ENCODE measurements at regions not wholly inside any gene's neighbourhood (a gene's known extent, or its start where the extent isn't known, plus 50 kb on each side); places are given as distances from the start of the nearest gene placed in this dataset.

DNA sequence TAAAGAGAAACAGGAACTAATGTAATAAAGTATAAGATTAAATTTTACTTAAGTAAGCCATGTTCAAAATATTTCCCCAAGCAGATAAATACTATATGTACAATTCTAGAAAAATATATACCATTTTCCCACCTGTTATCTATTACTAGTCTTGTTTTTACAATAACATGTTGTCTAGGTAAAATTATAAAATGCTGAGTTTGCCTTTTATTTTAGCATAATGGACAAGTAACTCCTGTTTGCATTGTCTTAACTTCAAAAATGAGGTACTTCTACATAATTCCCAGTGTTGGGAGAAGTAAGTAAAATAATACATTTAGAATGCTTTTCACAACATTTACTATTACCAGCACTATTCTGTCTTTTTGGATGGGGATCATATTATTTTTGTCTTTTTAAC lies 800.5 kb downstream of the SLITRK6 start:
- Histone ChIP-seq H3K4me3 (replicated peaks in 1 of 3) (no peak overlapping the region), H3K36me3 (no peaks in the 10 kb centered on the region), H3K27me3 (no peaks in the 10 kb centered on the region), H3K9me3 (no peaks in the 10 kb centered on the region), H3K4me1 (no peaks in the 10 kb centered on the region), H3K27ac (no peak overlapping the region)
- intact Hi-C loops (cut with DNase I) = no loop called here
- no peak for TF ChIP-seq POLR2A (IDR thresholded peaks at IDR 0.05)
- TF ChIP-seq CTCF (IDR thresholded peaks at IDR 0.05) = no peak
- DNase-seq = no peak

DNA sequence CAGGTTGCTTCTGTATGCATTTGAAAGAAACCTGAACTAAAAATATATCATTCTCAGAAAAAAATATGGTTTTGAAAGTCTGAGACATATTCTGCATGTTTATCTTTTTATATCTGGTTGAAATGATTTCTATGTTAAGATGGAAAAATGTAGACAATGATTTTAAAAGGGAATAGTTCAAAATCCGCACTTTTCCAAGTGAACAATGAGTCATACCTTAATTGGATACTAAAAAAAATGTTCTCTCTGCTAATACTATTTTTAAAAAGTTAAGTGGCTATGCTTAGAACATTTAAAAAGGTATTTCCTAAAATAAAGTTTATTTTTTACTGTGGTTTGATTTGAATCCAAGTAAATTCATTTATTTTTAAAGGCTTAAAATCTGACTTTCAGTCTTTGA lies 801.4 kb downstream of the SLITRK6 start:
- H3K36me3 ChIP-seq = no peaks in the 10 kb centered on the region
- H3K4me3 ChIP-seq (replicated peaks in 1 of 3) = no peak overlapping the region
- WGBS, 2 donors = 70 to 83% methylated on average over 1 of the region's 1 CpG
- H3K9me3 ChIP-seq = no peaks in the 10 kb centered on the region
- H3K4me1 ChIP-seq = no peaks in the 10 kb centered on the region
- H3K27ac ChIP-seq = no peak overlapping the region
- intact Hi-C loops (cut with DNase I) = no loop called here
- no peak for DNase-seq
- TF ChIP-seq CTCF (IDR thresholded peaks at IDR 0.05) (no peak), POLR2A (IDR thresholded peaks at IDR 0.05) (no peak)
- H3K27me3 ChIP-seq = no peaks in the 10 kb centered on the region

- Histone ChIP-seq H3K36me3 (no peaks in the 10 kb centered on the region), H3K4me3 (replicated peaks in 1 of 3) (no peak overlapping the region), H3K27ac (no peak overlapping the region), H3K4me1 (no peaks in the 10 kb centered on the region), H3K27me3 (no peaks in the 10 kb centered on the region), H3K9me3 (no peaks in the 10 kb centered on the region)
- intact Hi-C loops (cut with DNase I) = no loop called here
- TF ChIP-seq CTCF (IDR thresholded peaks at IDR 0.05) (no peak), POLR2A (IDR thresholded peaks at IDR 0.05) (no peak)
- DNase-seq = no peak
These were observed 804.6 kb downstream of the SLITRK6 start for GRCh38 chr13:84994582-84994981.

DNA sequence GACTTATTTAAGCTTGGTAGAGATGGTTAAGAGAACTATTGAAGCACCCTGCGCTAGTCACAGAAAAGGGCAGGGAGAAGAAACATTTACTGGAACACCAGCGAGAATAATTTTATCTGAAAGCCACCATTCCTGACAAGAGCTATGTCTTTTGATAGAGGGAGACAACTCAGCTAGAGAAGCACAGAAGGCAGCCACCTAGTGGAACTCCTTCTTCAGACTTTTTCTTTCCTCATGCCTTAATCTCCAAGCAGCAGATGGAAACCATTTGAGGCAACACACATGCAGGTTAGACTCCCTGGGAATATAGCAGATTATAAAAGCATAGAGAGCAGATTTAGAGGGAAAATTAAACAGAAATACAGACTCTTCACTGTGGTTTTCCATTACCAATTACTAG lies 813.4 kb downstream of the SLITRK6 start:
- H3K36me3 ChIP-seq = no peaks in the 10 kb centered on the region
- 93% methylated on average over 2 of the region's 2 CpGs for WGBS, 2 donors
- no peaks in the 10 kb centered on the region for H3K9me3 ChIP-seq
- H3K27ac ChIP-seq = no peak overlapping the region
- no peak overlapping the region for H3K4me3 ChIP-seq (replicated peaks in 1 of 3)
- no peaks in the 10 kb centered on the region for H3K4me1 ChIP-seq
- TF ChIP-seq POLR2A (IDR thresholded peaks at IDR 0.05) (no peak), CTCF (IDR thresholded peaks at IDR 0.05) (no peak)
- no peaks in the 10 kb centered on the region for H3K27me3 ChIP-seq
- no peak for DNase-seq
- intact Hi-C loops (cut with DNase I) = no loop called here

DNA sequence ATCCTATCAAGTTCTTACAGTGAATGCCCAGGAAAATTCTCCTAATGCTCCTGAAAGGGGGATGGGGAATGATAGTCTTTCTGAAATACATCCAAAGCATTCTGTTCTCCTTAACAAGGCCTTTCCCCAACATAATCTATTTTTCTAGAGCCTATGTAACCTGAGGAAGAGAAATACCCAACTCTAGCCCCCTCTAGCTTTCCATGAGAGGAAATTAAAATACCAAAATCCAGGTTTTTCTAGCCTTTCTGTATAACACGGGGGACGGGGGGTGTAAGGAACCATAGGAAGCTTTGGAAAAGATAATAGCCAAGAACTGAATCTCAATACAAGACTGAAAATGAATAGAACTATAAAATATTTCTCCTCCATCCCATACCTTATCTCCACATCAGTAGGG lies 815.9 kb downstream of the SLITRK6 start:
- DNase-seq = no peak
- Histone ChIP-seq H3K9me3 (no peaks in the 10 kb centered on the region), H3K4me1 (no peaks in the 10 kb centered on the region), H3K27ac (no peak overlapping the region), H3K36me3 (no peaks in the 10 kb centered on the region), H3K27me3 (no peaks in the 10 kb centered on the region), H3K4me3 (replicated peaks in 1 of 3) (no peak overlapping the region)
- WGBS, 2 donors = 91 to 94% methylated on average over 2 of the region's 2 CpGs
- intact Hi-C loops (cut with DNase I) = no loop called here
- no peak for TF ChIP-seq CTCF (IDR thresholded peaks at IDR 0.05)
- TF ChIP-seq POLR2A (IDR thresholded peaks at IDR 0.05) = no peak
